ENCODE measurements at regions not wholly inside any gene's neighbourhood (a gene's known extent, or its start where the extent isn't known, plus 50 kb on each side); places are given as distances from the start of the nearest gene placed in this dataset.

- no peak for DNase-seq (ENCODE audit: extremely low spot score)
- TF ChIP-seq CTCF (IDR thresholded peaks at IDR 0.05; ENCODE audit: control extremely low read depth, extremely low read depth, low read depth, missing control alignments), result no peak
- POLR2A ChIA-PET, result no interaction called here
- CTCF ChIA-PET, result no interaction called here
Observed at GRCh38 chr2:120916446-120916845, 180.8 kb downstream of the GLI2 start.

GRCh38 chr2:120917886-120918285, 182.2 kb downstream of the GLI2 start:
- DNase-seq (ENCODE audit: extremely low spot score), result no peak
- ChIA-PET POLR2A (no interaction called here), CTCF (no interaction called here)
- TF ChIP-seq CTCF (IDR thresholded peaks at IDR 0.05; ENCODE audit: control extremely low read depth, extremely low read depth, low read depth, missing control alignments), result no peak

GRCh38 chr2:120919216-120919615, 183.5 kb downstream of the GLI2 start:
- ChIA-PET CTCF (no interaction called here), POLR2A (no interaction called here)
- DNase-seq (ENCODE audit: extremely low spot score), result no peak
- no peak for TF ChIP-seq CTCF (IDR thresholded peaks at IDR 0.05; ENCODE audit: control extremely low read depth, extremely low read depth, low read depth, missing control alignments)

- DNase-seq (ENCODE audit: extremely low spot score), result no peak
- ChIA-PET CTCF (no interaction called here), POLR2A (no interaction called here)
- no peak for TF ChIP-seq CTCF (IDR thresholded peaks at IDR 0.05; ENCODE audit: control extremely low read depth, extremely low read depth, low read depth, missing control alignments)
Observed at GRCh38 chr2:120919771-120920453, 184.2 kb downstream of the GLI2 start.

GRCh38 chr2:120920454-120921148, 184.9 kb downstream of the GLI2 start:
- ChIA-PET CTCF (no interaction called here), POLR2A (no interaction called here)
- no peak for DNase-seq (ENCODE audit: extremely low spot score)
- TF ChIP-seq CTCF (IDR thresholded peaks at IDR 0.05; ENCODE audit: control extremely low read depth, extremely low read depth, low read depth, missing control alignments), result no peak

GRCh38 chr2:120921457-120921856, 185.8 kb downstream of the GLI2 start:
- POLR2A ChIA-PET, result no interaction called here
- no peak for DNase-seq (ENCODE audit: extremely low spot score)
- CTCF ChIA-PET, result interaction anchor here (0.7 kb wide), 1 partner anchor 11 kb away, joined by 3 read pairs; no protein-coding TSS in a partner anchor
- TF ChIP-seq CTCF (IDR thresholded peaks at IDR 0.05; ENCODE audit: control extremely low read depth, extremely low read depth, low read depth, missing control alignments), result no peak
